OCI-LY7 (cell line): ENCODE measurements at regions not wholly inside any gene's neighbourhood (a gene's known extent, or its start where the extent isn't known, plus 50 kb on each side); places are given as distances from the start of the nearest gene placed in this dataset.

ENCODE experiments used
- CTCF ChIP-seq: fragments of 200-600 bp; sonication (generic); conservative IDR thresholded peaks from 2 replicates; pipeline ENCODE4 v1.5.1; 2014; ENCODE audit warnings: mild to moderate bottlenecking, antibody characterized with exemption, low read length, moderate library complexity, mixed read lengths
- EZH2phosphoT487 ChIP-seq: fragments of 200-600 bp; sonication (generic); IDR thresholded peaks from 2 replicates; pipeline ENCODE4 v1.6.1; 2018; ENCODE audit warnings: low read depth, borderline replicate concordance, mild to moderate bottlenecking, mixed run types, antibody characterized with exemption, low read length, moderate library complexity, mixed read lengths

GRCh38 chr3:177571271-177571943, 374.1 kb upstream of the TBL1XR1 start:
- no peak for TF ChIP-seq CTCF
- TF ChIP-seq EZH2phosphoT487 = no peak
